SU-DHL-6 (cell line): ENCODE measurements at regions not wholly inside any gene's neighbourhood (a gene's known extent, or its start where the extent isn't known, plus 50 kb on each side); places are given as distances from the start of the nearest gene placed in this dataset.

ENCODE experiments used
- EZH2phosphoT487 ChIP-seq: fragments of 200-600 bp; sonication (generic), shearing (Covaris generic); conservative IDR thresholded peaks from 2 replicates; pipeline ENCODE4 v1.6.1; 2018; ENCODE audit warnings: mild to moderate bottlenecking, antibody characterized with exemption, low read length, moderate library complexity, mixed read lengths
- TF ChIP-seq, protein P1 (sequence below): fragments of 200-600 bp; sonication (generic); IDR thresholded peaks from one replicate; pipeline ENCODE4 v1.5.1; 2017; ENCODE audit warnings: antibody characterized with exemption, mild to moderate bottlenecking, low read length, moderate library complexity; ENCODE audit not compliant: insufficient read depth, poor library complexity, severe bottlenecking

GRCh38 chr5:97508864-97509263 is 325.8 kb upstream of the RIOK2 start:
- TF ChIP-seq, protein P1, sequence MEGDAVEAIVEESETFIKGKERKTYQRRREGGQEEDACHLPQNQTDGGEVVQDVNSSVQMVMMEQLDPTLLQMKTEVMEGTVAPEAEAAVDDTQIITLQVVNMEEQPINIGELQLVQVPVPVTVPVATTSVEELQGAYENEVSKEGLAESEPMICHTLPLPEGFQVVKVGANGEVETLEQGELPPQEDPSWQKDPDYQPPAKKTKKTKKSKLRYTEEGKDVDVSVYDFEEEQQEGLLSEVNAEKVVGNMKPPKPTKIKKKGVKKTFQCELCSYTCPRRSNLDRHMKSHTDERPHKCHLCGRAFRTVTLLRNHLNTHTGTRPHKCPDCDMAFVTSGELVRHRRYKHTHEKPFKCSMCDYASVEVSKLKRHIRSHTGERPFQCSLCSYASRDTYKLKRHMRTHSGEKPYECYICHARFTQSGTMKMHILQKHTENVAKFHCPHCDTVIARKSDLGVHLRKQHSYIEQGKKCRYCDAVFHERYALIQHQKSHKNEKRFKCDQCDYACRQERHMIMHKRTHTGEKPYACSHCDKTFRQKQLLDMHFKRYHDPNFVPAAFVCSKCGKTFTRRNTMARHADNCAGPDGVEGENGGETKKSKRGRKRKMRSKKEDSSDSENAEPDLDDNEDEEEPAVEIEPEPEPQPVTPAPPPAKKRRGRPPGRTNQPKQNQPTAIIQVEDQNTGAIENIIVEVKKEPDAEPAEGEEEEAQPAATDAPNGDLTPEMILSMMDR: no peak
- TF ChIP-seq EZH2phosphoT487: no peak
